Stimulated activated CD4-positive, alpha-beta T cell treated with anti-CD3 and anti-CD28 coated beads, TNF-alpha, amount 100 ng/mL, for 48 hours (primary cell): ENCODE measurements at regions not wholly inside any gene's neighbourhood (a gene's known extent, or its start where the extent isn't known, plus 50 kb on each side); places are given as distances from the start of the nearest gene placed in this dataset.

ENCODE experiments used
- DNase-seq, 3 donors: peaks; one replicate each; pipeline ENCODE4 v3.0.0-alpha.2; 2020; ENCODE audit warnings: low read depth in 3 of 3

- DNase-seq: no peak
Observed at GRCh38 chr3:193984876-193985275, 151.1 kb upstream of the HES1 start.

- DNase-seq: no peak
Observed at GRCh38 chr3:193987186-193987585, 148.8 kb upstream of the HES1 start.

GRCh38 chr3:193989186-193989585 is 146.8 kb upstream of the HES1 start:
- DNase-seq: no peak

- no peak for DNase-seq
Observed at GRCh38 chr3:193991666-193992424, 144.1 kb upstream of the HES1 start.

- DNase-seq: no peak
Observed at GRCh38 chr3:193992425-193993037, 143.4 kb upstream of the HES1 start.

- DNase-seq: no peak
Observed at GRCh38 chr3:193996221-193996620, 139.7 kb upstream of the HES1 start.

GRCh38 chr3:193996641-193997089 is 139.3 kb upstream of the HES1 start:
- no peak for DNase-seq

- DNase-seq: no peak
Observed at GRCh38 chr3:193997228-193998122, 138.5 kb upstream of the HES1 start.

GRCh38 chr3:193998123-193998448 is 137.9 kb upstream of the HES1 start:
- DNase-seq: no peak

- no peak for DNase-seq
Observed at GRCh38 chr3:193998628-193999195, 137.2 kb upstream of the HES1 start.

GRCh38 chr3:194000100-194000499 is 135.8 kb upstream of the HES1 start:
- DNase-seq: no peak

- no peak for DNase-seq
Observed at GRCh38 chr3:194000712-194001111, 135.2 kb upstream of the HES1 start.

- no peak for DNase-seq
Observed at GRCh38 chr3:194001728-194002459, 134.1 kb upstream of the HES1 start.

- peak in 2 of 3 donors; percentile 9 to 19 for DNase-seq
Observed at GRCh38 chr3:194003114-194004057, 132.6 kb upstream of the HES1 start.

GRCh38 chr3:194005930-194006501 is 129.9 kb upstream of the HES1 start:
- no peak for DNase-seq

GRCh38 chr3:194007592-194008337 is 128.2 kb upstream of the HES1 start:
- no peak for DNase-seq

- DNase-seq: no peak
Observed at GRCh38 chr3:194009019-194009418, 126.9 kb upstream of the HES1 start.

- no peak for DNase-seq
Observed at GRCh38 chr3:194009892-194010533, 125.9 kb upstream of the HES1 start.

GRCh38 chr3:194011807-194012206 is 124.1 kb upstream of the HES1 start:
- no peak for DNase-seq
